HL-60 (cell line): ENCODE measurements at regions not wholly inside any gene's neighbourhood (a gene's known extent, or its start where the extent isn't known, plus 50 kb on each side); places are given as distances from the start of the nearest gene placed in this dataset.

ENCODE experiments used
- POLR2AphosphoS5 ChIP-seq: IDR thresholded peaks from 2 replicates; pipeline ENCODE4 v1.6.1; 2012; ENCODE audit warnings: low read depth
- TF ChIP-seq, protein P1 (sequence below): IDR thresholded peaks from one replicate; pipeline ENCODE4 v1.5.1; 2011; ENCODE audit warnings: low read length, control low read depth, inconsistent platforms; ENCODE audit not compliant: insufficient read depth

DNA sequence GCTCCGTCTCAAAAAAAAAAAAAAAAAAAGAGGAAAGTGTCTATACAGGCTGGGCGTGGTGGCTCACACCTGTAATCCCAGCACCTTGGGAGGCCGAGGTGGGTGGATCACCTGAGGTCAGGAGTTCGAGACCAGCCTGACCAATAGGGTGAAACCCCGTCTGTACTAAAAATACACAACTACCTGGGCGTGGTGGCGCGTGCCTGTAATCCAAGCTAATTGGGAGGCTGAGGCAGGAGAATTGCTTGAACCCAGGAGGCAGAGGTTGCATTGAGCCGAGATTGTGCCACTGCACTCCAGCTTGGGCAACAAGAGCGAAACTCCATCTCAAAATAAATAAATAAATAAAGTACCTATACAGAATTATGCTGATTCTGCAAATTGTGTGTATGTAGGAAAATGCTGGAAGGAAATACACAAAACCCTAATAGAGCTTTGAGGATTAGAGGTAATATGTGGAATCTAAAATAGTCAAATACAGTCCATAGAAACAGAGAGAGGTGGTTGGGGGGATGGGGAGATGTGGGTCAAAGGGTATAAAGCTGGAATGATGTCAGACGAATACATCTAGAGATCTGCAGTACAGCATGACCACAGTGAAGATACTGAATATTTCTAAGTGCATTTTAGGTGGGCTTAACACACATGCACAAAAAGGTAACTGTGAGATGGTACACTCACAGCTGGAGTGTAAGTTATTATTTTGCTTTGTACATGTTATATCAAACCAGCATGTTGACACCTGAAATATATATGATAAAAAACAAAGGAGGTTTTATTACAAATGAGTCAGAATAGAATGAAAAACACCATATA lies 174.5 kb upstream of the KLF14 start:
- TF ChIP-seq POLR2AphosphoS5 = no peak
- TF ChIP-seq, protein P1, sequence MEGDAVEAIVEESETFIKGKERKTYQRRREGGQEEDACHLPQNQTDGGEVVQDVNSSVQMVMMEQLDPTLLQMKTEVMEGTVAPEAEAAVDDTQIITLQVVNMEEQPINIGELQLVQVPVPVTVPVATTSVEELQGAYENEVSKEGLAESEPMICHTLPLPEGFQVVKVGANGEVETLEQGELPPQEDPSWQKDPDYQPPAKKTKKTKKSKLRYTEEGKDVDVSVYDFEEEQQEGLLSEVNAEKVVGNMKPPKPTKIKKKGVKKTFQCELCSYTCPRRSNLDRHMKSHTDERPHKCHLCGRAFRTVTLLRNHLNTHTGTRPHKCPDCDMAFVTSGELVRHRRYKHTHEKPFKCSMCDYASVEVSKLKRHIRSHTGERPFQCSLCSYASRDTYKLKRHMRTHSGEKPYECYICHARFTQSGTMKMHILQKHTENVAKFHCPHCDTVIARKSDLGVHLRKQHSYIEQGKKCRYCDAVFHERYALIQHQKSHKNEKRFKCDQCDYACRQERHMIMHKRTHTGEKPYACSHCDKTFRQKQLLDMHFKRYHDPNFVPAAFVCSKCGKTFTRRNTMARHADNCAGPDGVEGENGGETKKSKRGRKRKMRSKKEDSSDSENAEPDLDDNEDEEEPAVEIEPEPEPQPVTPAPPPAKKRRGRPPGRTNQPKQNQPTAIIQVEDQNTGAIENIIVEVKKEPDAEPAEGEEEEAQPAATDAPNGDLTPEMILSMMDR = no peak
